ENCODE measurements at regions not wholly inside any gene's neighbourhood (a gene's known extent, or its start where the extent isn't known, plus 50 kb on each side); places are given as distances from the start of the nearest gene placed in this dataset.
A peak's percentile ranks its signal among the peaks of the same experiment; 100 is the strongest.
"Not testable (repeated sequence)": the region's sequence is repeated elsewhere in the genome, so short reads cannot be mapped to it uniquely, and the experiment has no call there.

DNA sequence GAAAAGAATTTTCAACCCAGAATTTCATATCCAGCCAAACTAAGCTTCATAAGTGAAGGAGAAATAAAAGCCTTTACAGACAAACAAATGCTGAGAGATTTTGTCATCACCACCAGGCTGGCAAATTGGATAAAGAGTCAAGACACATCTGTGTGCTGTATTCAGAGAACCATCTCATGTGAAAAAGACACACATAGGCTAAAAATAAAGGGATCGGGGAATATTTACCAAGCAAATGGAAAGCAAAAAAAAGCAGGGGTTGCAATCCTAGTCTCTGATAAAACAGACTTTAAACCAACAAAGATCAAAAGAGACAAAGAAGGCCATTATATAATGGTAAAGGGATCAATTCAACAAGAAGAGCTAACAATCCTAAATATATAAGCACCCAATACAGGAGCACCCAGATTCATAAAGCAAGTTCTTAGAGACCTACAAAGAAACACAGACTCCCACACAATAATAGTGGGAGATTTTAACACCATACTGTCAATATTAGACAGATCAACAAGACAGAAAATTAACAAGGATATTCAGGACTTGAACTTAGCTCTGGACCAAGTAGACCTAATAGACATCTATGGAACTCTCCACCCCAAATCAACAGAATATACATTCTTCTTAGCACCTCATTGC lies 55.9 kb upstream of the ACSM6 start:
- not testable (repeated sequence) for DNase-seq (ENCODE audit: low spot score)

DNA sequence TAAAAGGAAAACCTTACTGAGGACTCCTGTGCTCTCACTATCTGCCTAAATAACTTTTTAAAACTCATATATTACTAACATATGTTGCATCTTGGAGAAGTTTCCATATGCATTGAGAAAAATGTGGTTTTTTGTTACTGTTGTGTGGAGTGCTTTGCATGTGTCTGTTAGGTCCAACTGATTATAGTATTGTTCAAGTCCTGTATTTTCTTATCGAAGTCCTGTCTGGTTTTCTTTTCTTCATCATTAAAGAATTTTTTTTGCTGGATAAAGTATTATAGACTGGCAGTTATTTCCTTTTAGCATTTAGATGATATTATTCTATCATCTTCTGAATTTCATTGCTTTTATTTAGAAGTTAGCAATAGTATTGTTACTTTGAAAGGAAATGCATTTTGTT lies 59.5 kb upstream of the ACSM6 start:
- DNase-seq (ENCODE audit: low spot score): no peak

DNA sequence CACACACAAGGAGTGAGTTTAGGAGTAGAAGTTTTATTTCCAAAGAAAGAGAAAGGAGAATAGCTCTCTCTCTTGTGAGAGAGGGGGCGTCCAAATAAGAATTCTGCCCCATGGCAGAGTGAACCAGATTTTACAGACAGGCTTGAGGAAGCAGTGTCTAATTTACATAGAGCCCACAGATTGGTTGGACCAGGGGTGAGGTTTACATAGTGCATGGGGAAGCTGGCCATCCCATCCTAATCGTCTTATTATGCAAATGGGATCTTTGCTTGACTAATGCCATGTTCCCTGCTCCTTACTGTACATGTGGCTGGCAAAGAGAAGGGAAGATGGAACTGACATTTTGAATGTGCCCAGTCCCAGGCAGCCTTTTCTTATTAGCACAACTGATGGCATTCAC lies 60.0 kb upstream of the ACSM6 start:
- no peak for DNase-seq (ENCODE audit: low spot score)

DNA sequence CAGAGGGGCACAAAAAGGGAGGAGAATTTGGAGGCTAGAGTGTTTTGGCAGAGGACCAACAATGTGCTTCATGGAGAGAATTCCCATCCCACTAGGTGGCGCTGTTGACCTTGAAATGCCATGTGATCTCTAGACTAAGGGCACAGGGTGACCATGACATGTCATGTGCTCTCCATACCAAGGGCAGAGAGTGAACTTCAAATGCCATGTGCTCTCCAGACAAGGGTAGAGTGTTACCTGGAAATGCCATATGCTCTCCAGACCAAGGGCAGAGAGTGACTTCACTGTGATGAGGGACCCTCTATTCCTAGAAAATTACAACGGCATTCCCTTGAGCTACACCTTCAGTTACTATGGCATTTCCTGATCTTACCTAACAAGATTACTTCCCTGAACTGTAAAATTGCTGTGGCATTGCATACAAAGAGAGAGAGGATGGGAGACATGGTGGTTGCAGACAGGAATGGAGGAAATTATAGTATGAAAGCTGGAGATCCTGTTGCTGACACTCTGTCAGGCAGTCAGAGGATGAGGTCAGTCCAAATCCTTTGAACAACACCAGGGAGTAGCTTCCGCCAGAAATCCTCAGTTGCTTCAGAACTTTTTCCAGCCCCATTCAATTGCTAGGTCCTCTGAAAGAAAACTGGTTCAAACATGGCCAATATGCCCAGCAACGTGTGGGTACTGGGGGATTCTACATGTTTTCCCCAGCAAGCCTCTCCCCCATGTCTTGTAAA lies 60.9 kb upstream of the ACSM6 start:
- DNase-seq (ENCODE audit: low spot score): peak; percentile 60

- not testable (repeated sequence) for DNase-seq (ENCODE audit: low spot score)
These were observed 61.1 kb upstream of the CYP2C8 start for GRCh38 chr10:95130429-95130828.

DNA sequence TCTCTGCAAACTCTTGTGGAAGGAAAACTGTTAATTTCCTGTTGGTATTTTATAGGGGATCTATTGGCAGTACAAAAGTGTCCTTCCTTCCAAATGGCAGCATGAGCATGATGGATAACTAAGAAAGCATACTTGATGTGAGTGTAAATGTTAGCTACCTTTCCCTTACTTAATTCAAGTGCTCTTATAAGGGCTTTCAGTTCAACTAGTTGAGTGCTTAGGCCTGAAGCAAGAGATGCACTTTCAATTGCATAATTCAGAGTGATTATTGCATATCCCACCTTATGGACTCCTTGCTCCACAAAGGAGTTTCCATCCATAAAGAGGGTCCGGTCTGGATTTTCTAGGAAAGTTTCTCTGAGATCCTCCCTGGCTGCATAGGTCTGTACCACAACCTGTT lies 56.3 kb upstream of the CYP2C8 start:
- DNase-seq (ENCODE audit: low spot score): no peak

- no peak for DNase-seq (ENCODE audit: low spot score)
These were observed 53.4 kb upstream of the CYP2C8 start for GRCh38 chr10:95122736-95123135.

DNA sequence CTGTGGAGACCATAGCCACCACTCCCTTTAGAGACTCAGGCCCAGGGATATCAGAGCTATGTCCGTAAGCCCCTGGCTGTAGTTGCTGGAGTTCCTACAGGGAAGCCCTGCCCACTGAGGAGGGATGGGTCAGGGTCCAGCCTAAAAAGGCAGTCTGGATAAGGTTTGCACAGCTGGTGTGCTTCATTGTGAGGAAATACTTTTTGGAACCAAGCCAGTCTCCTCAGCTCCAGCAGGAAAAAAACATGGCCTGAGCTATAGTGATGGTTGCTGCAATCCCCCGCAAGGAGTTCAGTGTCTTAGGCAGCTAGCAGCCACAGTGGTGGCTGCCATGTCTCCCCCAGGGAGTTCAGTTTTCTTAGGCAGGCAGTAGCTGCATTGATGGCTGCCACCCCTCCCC lies 52.6 kb upstream of the CYP2C8 start:
- DNase-seq (ENCODE audit: low spot score): no peak

All from pons (tissue), 1 donor.